ENCODE measurements at regions not wholly inside any gene's neighbourhood (a gene's known extent, or its start where the extent isn't known, plus 50 kb on each side); places are given as distances from the start of the nearest gene placed in this dataset.

GRCh38 chr12:61538951-61539350 is 721.3 kb upstream of the USP15 start:
- in situ Hi-C loops (cut with MboI): no loop called here
- no peak overlapping the region for H3K4me2 ChIP-seq (ENCODE audit: insufficient read depth, low read length)
- ATAC-seq (no peak), FAIRE-seq (no peak), DNase-seq (ENCODE audit: extremely low read depth in 1 of 4, low spot score in 3 of 4) (no peak)
- no peaks in the 10 kb centered on the region for H3K4me1 ChIP-seq (replicated peaks in 1 of 2; ENCODE audit: control insufficient read depth in 2 of 2, insufficient read depth in 2 of 2, low read length in 2 of 2)
- TF ChIP-seq RAD21 (CRISPR knock-in tag; conservative IDR thresholded peaks at IDR 0.05 in 1 of 2, IDR thresholded peaks at IDR 0.05 in 1 of 2): 0 out of 4 replicates have a peak, but pooled peaks of 1 of the 2 experiments have one; percentile 6
- TF ChIP-seq YY1 (IDR thresholded peaks at IDR 0.05; ENCODE audit: borderline replicate concordance in 1 of 3, control insufficient read depth in 1 of 3, extremely low read depth in 1 of 3, insufficient read depth in 3 of 3, insufficient read length in 1 of 3, insufficient replicate concordance in 2 of 3, low read depth in 1 of 3, low read length in 2 of 3): no peak
- H3K36me3 ChIP-seq (ENCODE audit: control insufficient read depth, insufficient read depth, low read length): no peaks in the 10 kb centered on the region
- BruUV-seq (replicated peaks): no TSS peak
- H2AFZ ChIP-seq (ENCODE audit: low read depth, low read length): no peak overlapping the region
- 3% methylated on average over 2 of the region's 2 CpGs for WGBS (ENCODE audit: insufficient coverage, low coverage, missing lambda C conversion rate)
- ChIA-PET CTCF (ENCODE audit: low intra/inter-chr PET ratio) (no interaction called here), POLR2A (no interaction called here)
- H3K9ac ChIP-seq (ENCODE audit: insufficient read depth in 1 of 2, low read depth in 2 of 2, low read length in 2 of 2): no peak overlapping the region
- H3K4me3 ChIP-seq: no peak overlapping the region
- H3K9me1 ChIP-seq (ENCODE audit: control insufficient read depth, insufficient read depth, low read length): no peaks in the 10 kb centered on the region
- intact Hi-C loops (cut with micrococcal nuclease): no loop called here
- no peaks in the 10 kb centered on the region for H3K79me2 ChIP-seq (ENCODE audit: control insufficient read depth, insufficient read depth, low read length)
- no peaks in the 10 kb centered on the region for H3K9me3 ChIP-seq (replicated peaks; ENCODE audit: control insufficient read depth, insufficient read depth, low read depth, low read length)
- no peaks in the 10 kb centered on the region for H4K20me1 ChIP-seq (replicated peaks; ENCODE audit: control insufficient read depth, insufficient read depth, low read length)
- no peak overlapping the region for H3K27ac ChIP-seq (ENCODE audit: extremely low read depth, low read depth, low read length)
- H3K27me3 ChIP-seq (ENCODE audit: control insufficient read depth in 2 of 2, insufficient read depth in 2 of 2, low read length in 2 of 2): no peaks in the 10 kb centered on the region

- no TSS peak for BruUV-seq (replicated peaks)
- in situ Hi-C loops (cut with MboI): no loop called here
- TF ChIP-seq ZNF232 (CRISPR knock-in tag; IDR thresholded peaks at IDR 0.05) (no peak), THRB (CRISPR knock-in tag; conservative IDR thresholded peaks at IDR 0.05) (no peak), POLR2A (conservative IDR thresholded peaks at IDR 0.05) (no peak), NR0B1 (IDR thresholded peaks at IDR 0.05; ENCODE audit: partially characterized antibody) (no peak), POLR2AphosphoS5 (IDR thresholded peaks at IDR 0.05; ENCODE audit: control insufficient read depth, insufficient read depth, low read depth, low read length) (no peak), ZNF143 (CRISPR knock-in tag; IDR thresholded peaks at IDR 0.05) (no peak)
Measured at GRCh38 chr12:61542551-61542950, 717.7 kb upstream of the USP15 start.

More at GRCh38 chr12:61542551-61542950, 717.7 kb upstream of the USP15 start:
- no peaks in the 10 kb centered on the region for H3K9me1 ChIP-seq (ENCODE audit: control insufficient read depth, insufficient read depth, low read length)
- H4K20me1 ChIP-seq (replicated peaks; ENCODE audit: control insufficient read depth, insufficient read depth, low read length): no peaks in the 10 kb centered on the region
- no peaks in the 10 kb centered on the region for H3K79me2 ChIP-seq (ENCODE audit: control insufficient read depth, insufficient read depth, low read length)
- no peaks in the 10 kb centered on the region; the same call in 1 of the 2 replicates for H3K9me3 ChIP-seq (replicated peaks; ENCODE audit: control insufficient read depth, insufficient read depth, low read depth, low read length)
- H3K9ac ChIP-seq (ENCODE audit: insufficient read depth in 1 of 2, low read depth in 2 of 2, low read length in 2 of 2): no peak overlapping the region
- ATAC-seq: no peak
- no peak overlapping the region for H3K4me3 ChIP-seq
- FAIRE-seq: no peak
- H3K4me2 ChIP-seq (ENCODE audit: insufficient read depth, low read length): no peak overlapping the region
- 1% methylated on average over 3 of the region's 3 CpGs for WGBS (ENCODE audit: insufficient coverage, low coverage, missing lambda C conversion rate)
- H3K27ac ChIP-seq (ENCODE audit: extremely low read depth, low read depth, low read length): no peak overlapping the region
- intact Hi-C loops (cut with micrococcal nuclease): no loop called here
- no peaks in the 10 kb centered on the region for H3K27me3 ChIP-seq (ENCODE audit: control insufficient read depth in 2 of 2, insufficient read depth in 2 of 2, low read length in 2 of 2)
- no peaks in the 10 kb centered on the region for H3K36me3 ChIP-seq (ENCODE audit: control insufficient read depth, insufficient read depth, low read length)
- ChIA-PET POLR2A (no interaction called here), CTCF (ENCODE audit: low intra/inter-chr PET ratio) (no interaction called here)
- no peak for DNase-seq (ENCODE audit: extremely low read depth in 1 of 4, low spot score in 3 of 4)
- H2AFZ ChIP-seq (ENCODE audit: low read depth, low read length): no peak overlapping the region
- H3K4me1 ChIP-seq (replicated peaks in 1 of 2; ENCODE audit: control insufficient read depth in 2 of 2, insufficient read depth in 2 of 2, low read length in 2 of 2): no peaks in the 10 kb centered on the region

Data from K562 (cell line).